AG09319 (cell line): ENCODE measurements at regions not wholly inside any gene's neighbourhood (a gene's known extent, or its start where the extent isn't known, plus 50 kb on each side); places are given as distances from the start of the nearest gene placed in this dataset.

Source experiments
- DNase-seq: peaks from one replicate; pipeline ENCODE4 v3.0.0-alpha.2; 2010; ENCODE audit warnings: low read depth; ENCODE audit errors: extremely low read depth
- TF ChIP-seq, protein P1 (sequence below): IDR thresholded peaks from 2 replicates; pipeline ENCODE4 v1.5.1; 2011; ENCODE audit warnings: low read depth, mild to moderate bottlenecking, inconsistent platforms, low read length, moderate library complexity

DNA sequence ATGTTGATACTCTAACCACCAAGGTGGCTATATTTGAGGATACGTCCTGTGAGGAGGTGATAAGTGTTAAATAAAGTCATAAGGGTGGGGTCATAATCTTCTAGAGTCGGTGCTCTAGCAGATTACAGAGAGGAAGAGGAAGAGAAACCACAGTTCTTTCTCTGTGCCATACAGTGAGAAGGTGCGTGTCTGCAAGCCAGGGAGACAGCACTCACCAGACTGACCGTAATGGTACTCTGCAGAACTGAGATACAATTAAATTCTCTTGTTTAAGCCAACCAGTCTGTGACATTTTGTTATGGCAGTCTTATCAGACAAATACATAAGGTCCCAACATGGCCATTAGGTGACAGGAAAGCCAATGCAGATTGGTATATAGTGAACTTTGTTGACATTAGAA lies 480.9 kb upstream of the IGFBP7 start:
- no peak for DNase-seq
- TF ChIP-seq, protein P1, sequence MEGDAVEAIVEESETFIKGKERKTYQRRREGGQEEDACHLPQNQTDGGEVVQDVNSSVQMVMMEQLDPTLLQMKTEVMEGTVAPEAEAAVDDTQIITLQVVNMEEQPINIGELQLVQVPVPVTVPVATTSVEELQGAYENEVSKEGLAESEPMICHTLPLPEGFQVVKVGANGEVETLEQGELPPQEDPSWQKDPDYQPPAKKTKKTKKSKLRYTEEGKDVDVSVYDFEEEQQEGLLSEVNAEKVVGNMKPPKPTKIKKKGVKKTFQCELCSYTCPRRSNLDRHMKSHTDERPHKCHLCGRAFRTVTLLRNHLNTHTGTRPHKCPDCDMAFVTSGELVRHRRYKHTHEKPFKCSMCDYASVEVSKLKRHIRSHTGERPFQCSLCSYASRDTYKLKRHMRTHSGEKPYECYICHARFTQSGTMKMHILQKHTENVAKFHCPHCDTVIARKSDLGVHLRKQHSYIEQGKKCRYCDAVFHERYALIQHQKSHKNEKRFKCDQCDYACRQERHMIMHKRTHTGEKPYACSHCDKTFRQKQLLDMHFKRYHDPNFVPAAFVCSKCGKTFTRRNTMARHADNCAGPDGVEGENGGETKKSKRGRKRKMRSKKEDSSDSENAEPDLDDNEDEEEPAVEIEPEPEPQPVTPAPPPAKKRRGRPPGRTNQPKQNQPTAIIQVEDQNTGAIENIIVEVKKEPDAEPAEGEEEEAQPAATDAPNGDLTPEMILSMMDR = no peak

- TF ChIP-seq, protein P1 = no peak
- DNase-seq = no peak
Measured at GRCh38 chr4:57588557-57588956, 478.4 kb upstream of the IGFBP7 start.

DNA sequence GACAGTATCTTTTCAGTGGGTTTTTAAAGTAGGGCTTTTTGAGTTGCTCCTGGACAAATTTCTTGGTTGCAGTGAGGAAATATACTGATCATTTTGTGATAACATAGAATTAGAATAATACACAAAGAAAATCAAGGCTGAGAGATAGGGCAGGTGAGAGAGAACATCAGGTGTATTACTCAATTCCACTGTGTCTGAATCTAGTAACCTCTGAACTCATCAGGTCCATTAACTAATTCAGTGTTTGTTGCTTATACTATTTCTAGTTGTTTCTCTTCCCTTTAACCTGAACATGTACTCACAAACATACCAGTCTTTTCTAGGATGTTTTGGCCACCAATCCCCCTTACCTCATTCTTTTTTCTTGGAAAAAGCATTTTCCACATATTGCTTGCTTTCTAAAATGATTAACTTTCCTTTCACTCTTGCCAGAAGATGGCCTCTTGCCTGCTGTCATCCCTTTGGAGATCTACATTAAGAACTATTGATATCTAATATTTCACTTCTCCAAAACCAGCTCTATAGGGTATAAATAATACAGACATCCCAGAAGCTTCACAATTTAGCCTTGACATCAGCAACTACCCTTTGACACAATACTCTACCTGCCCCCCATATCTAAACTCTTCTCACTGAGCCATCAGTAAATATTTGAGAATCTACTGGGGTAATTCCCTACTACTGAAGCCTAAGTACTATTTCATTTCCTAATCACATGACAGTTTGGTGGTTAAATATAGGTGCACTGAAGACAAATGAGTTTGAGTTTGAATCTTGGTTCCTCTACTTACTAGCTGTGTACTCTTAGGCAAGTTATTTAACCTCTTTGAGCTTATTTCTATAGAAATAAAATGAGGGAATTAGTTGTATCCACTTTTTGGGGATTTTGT lies 470.8 kb upstream of the IGFBP7 start:
- DNase-seq = no peak
- TF ChIP-seq, protein P1 = no peak

- DNase-seq = no peak
- TF ChIP-seq, protein P1 = no peak
Measured at GRCh38 chr4:57575426-57575825, 465.2 kb upstream of the IGFBP7 start.

DNA sequence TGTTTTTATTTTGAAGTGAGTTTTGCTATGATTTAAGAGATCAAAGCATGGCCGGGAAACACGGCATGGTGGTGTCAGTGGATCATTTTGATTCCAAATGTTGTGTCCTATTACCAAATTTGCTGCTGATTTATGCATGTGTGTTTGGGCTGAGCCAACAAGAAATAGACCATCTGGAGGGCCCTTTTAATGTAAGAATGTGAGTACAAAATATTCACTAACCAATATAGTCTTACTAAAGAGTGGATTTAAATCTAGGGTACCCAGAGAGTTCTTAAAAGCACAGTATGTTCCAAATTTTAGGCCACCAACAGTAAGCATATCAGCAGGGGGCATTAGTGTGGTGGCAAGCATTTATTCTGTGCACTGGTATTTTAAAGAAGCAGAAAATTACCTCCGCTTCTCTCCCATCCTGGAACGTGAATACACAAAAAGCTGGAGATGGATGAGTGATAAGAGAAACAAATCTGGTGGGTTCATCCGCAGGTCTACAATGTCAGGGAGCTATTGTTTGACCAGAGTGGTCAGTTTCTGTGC lies 444.4 kb upstream of the IGFBP7 start:
- no peak for DNase-seq
- TF ChIP-seq, protein P1 = no peak

GRCh38 chr4:57553728-57554127 lies 443.5 kb upstream of the IGFBP7 start:
- TF ChIP-seq, protein P1 = no peak
- DNase-seq = no peak

GRCh38 chr4:57550198-57550597 lies 440.0 kb upstream of the IGFBP7 start:
- TF ChIP-seq, protein P1 = no peak
- DNase-seq = no peak
